Mesodermal cell (in vitro differentiated cells): ENCODE measurements at regions not wholly inside any gene's neighbourhood (a gene's known extent, or its start where the extent isn't known, plus 50 kb on each side); places are given as distances from the start of the nearest gene placed in this dataset.
"Not testable (repeated sequence)": the region's sequence is repeated elsewhere in the genome, so short reads cannot be mapped to it uniquely, and the experiment has no call there.

Experiments used
- H3K27ac ChIP-seq: 2 replicates; pipeline ENCODE4 v1.7.0; 2013; ENCODE audit warnings: mild to moderate bottlenecking, low read depth, low read length, moderate library complexity; ENCODE audit not compliant: severe bottlenecking
- H3K36me3 ChIP-seq: 2 replicates; pipeline ENCODE4 v1.7.1; 2013; ENCODE audit warnings: mild to moderate bottlenecking, low read length, moderate library complexity; ENCODE audit not compliant: control insufficient read depth, insufficient read depth
- H3K4me1 ChIP-seq: one replicate; pipeline ENCODE4 v1.7.1; 2013; ENCODE audit warnings: mild to moderate bottlenecking, low read length; ENCODE audit not compliant: insufficient read depth, control insufficient read depth, poor library complexity, severe bottlenecking
- H3K4me3 ChIP-seq: 2 replicates; pipeline ENCODE4 v1.7.0; 2013; ENCODE audit warnings: low read length, control low read depth, mild to moderate bottlenecking; ENCODE audit not compliant: insufficient read depth, poor library complexity, severe bottlenecking; ENCODE audit errors: extremely low read depth
- H3K9me3 ChIP-seq: 2 replicates; pipeline ENCODE4 v1.7.1; 2013; ENCODE audit warnings: mild to moderate bottlenecking, low read length, moderate library complexity; ENCODE audit not compliant: control insufficient read depth
- WGBS, 2 experiments: methylation state at CpG; one replicate each; pipeline ENCODE4 v1.1.5; 2013; ENCODE audit warnings: missing lambda C conversion rate in 2 of 2; ENCODE audit not compliant: insufficient coverage in 2 of 2; 5-methylcytosine and 5-hydroxymethylcytosine counted together

- no peaks in the 10 kb centered on the region for H3K9me3 ChIP-seq
- H3K27ac ChIP-seq, result no peak overlapping the region
- no peaks in the 10 kb centered on the region for H3K36me3 ChIP-seq
- no peak overlapping the region for H3K4me3 ChIP-seq
- no peaks in the 10 kb centered on the region for H3K4me1 ChIP-seq
- WGBS, 2 experiments, result 100% methylated on average over 1 to 2 of the region's 3 CpGs
These were observed 77.6 kb upstream of the MAGI2 start for GRCh38 chr7:79531116-79531515.

- WGBS, 2 experiments, result no CpG with 5 or more reads among the region's 2 CpGs
- Histone ChIP-seq H3K27ac (no peak overlapping the region), H3K9me3 (no peaks in the 10 kb centered on the region), H3K4me1 (no peaks in the 10 kb centered on the region), H3K4me3 (no peak overlapping the region), H3K36me3 (no peaks in the 10 kb centered on the region)
These were observed 76.4 kb upstream of the MAGI2 start for GRCh38 chr7:79529881-79530235.

GRCh38 chr7:79529214-79529880, 75.9 kb upstream of the MAGI2 start:
- WGBS, 2 experiments, result 78 to 100% methylated on average over 1 of the region's 4 CpGs
- H3K4me1 ChIP-seq, result no peaks in the 10 kb centered on the region
- H3K36me3 ChIP-seq, result no peaks in the 10 kb centered on the region
- no peak overlapping the region for H3K27ac ChIP-seq
- H3K4me3 ChIP-seq, result no peak overlapping the region
- H3K9me3 ChIP-seq, result no peaks in the 10 kb centered on the region

GRCh38 chr7:79528421-79528820, 75.0 kb upstream of the MAGI2 start:
- 100% methylated on average over 1 of the region's 1 CpG; no CpG with 5 or more reads in 1 of the 2 experiments for WGBS, 2 experiments
- Histone ChIP-seq H3K9me3 (no peaks in the 10 kb centered on the region), H3K4me3 (no peak overlapping the region), H3K36me3 (no peaks in the 10 kb centered on the region), H3K4me1 (no peaks in the 10 kb centered on the region), H3K27ac (no peak overlapping the region)

GRCh38 chr7:79524048-79524447, 70.6 kb upstream of the MAGI2 start:
- 89 to 93% methylated on average over 4 of the region's 4 CpGs for WGBS, 2 experiments
- no peaks in the 10 kb centered on the region for H3K36me3 ChIP-seq
- no peaks in the 10 kb centered on the region for H3K4me1 ChIP-seq
- H3K27ac ChIP-seq, result no peak overlapping the region
- no peaks in the 10 kb centered on the region for H3K9me3 ChIP-seq
- H3K4me3 ChIP-seq, result no peak overlapping the region

GRCh38 chr7:79523436-79523835, 70.0 kb upstream of the MAGI2 start:
- H3K27ac ChIP-seq, result no peak overlapping the region
- H3K36me3 ChIP-seq, result no peaks in the 10 kb centered on the region
- no peaks in the 10 kb centered on the region for H3K4me1 ChIP-seq
- no CpG with 5 or more reads among the region's 1 CpG for WGBS, 2 experiments
- H3K9me3 ChIP-seq, result no peaks in the 10 kb centered on the region
- no peak overlapping the region for H3K4me3 ChIP-seq

GRCh38 chr7:79520543-79520942, 67.1 kb upstream of the MAGI2 start:
- H3K4me3 ChIP-seq, result no peak overlapping the region
- 100% methylated on average over 1 of the region's 1 CpG; no CpG with 5 or more reads in 1 of the 2 experiments for WGBS, 2 experiments
- H3K27ac ChIP-seq, result no peak overlapping the region
- no peaks in the 10 kb centered on the region for H3K36me3 ChIP-seq
- H3K9me3 ChIP-seq, result no peaks in the 10 kb centered on the region
- no peaks in the 10 kb centered on the region for H3K4me1 ChIP-seq

GRCh38 chr7:79515358-79515757, 61.9 kb upstream of the MAGI2 start:
- Histone ChIP-seq H3K4me1 (no peaks in the 10 kb centered on the region), H3K36me3 (no peaks in the 10 kb centered on the region), H3K4me3 (no peak overlapping the region), H3K27ac (no peak overlapping the region), H3K9me3 (no peaks in the 10 kb centered on the region)
- WGBS, 2 experiments, result no CpG with 5 or more reads among the region's 3 CpGs

GRCh38 chr7:79513261-79513660, 59.8 kb upstream of the MAGI2 start:
- no peaks in the 10 kb centered on the region for H3K36me3 ChIP-seq
- 92 to 100% methylated on average over 2 of the region's 2 CpGs for WGBS, 2 experiments
- H3K27ac ChIP-seq, result no peak overlapping the region
- H3K9me3 ChIP-seq, result no peaks in the 10 kb centered on the region
- H3K4me3 ChIP-seq, result no peak overlapping the region
- no peaks in the 10 kb centered on the region for H3K4me1 ChIP-seq

GRCh38 chr7:79512261-79512660, 58.8 kb upstream of the MAGI2 start:
- Histone ChIP-seq H3K4me1 (peaks cover 5% of the 10 kb centered on the region), H3K36me3 (no peaks in the 10 kb centered on the region), H3K27ac (no peak overlapping the region), H3K4me3 (no peak overlapping the region), H3K9me3 (no peaks in the 10 kb centered on the region)
- WGBS, 2 experiments, result 88% methylated on average over 1 of the region's 3 CpGs; no CpG with 5 or more reads in 1 of the 2 experiments

- H3K36me3 ChIP-seq, H3K9me3 ChIP-seq, H3K27ac ChIP-seq, H3K4me3 ChIP-seq: not testable (repeated sequence)
- WGBS, 2 experiments, result no CpG with 5 or more reads among the region's 1 CpG
- peaks cover 16% of the 10 kb centered on the region for H3K4me1 ChIP-seq
These were observed 57.6 kb upstream of the MAGI2 start for GRCh38 chr7:79511056-79511455.
